ENCODE measurements at regions not wholly inside any gene's neighbourhood (a gene's known extent, or its start where the extent isn't known, plus 50 kb on each side); places are given as distances from the start of the nearest gene placed in this dataset.

- no peaks in the 10 kb centered on the region for H3K27me3 ChIP-seq (ENCODE audit: insufficient read depth, poor library complexity, severe bottlenecking)
- no peak for DNase-seq (ENCODE audit: low spot score)
- H3K9me3 ChIP-seq (ENCODE audit: severe bottlenecking) = no peaks in the 10 kb centered on the region
- H3K36me3 ChIP-seq (ENCODE audit: low read depth) = no peaks in the 10 kb centered on the region
- ATAC-seq (ENCODE audit: low read depth) = no peak
- no peaks in the 10 kb centered on the region for H3K4me1 ChIP-seq (ENCODE audit: insufficient read depth, poor library complexity, severe bottlenecking)
- no peak overlapping the region for H3K27ac ChIP-seq (ENCODE audit: poor library complexity, severe bottlenecking)
- no peak overlapping the region for H3K4me3 ChIP-seq (ENCODE audit: severe bottlenecking)
- no peak for TF ChIP-seq CTCF (IDR thresholded peaks at IDR 0.05; ENCODE audit: poor library complexity, severe bottlenecking)
These were observed 197.8 kb upstream of the SORCS1 start for GRCh38 chr10:107362306-107362705.

- Histone ChIP-seq H3K27me3 (ENCODE audit: insufficient read depth, poor library complexity, severe bottlenecking) (no peaks in the 10 kb centered on the region), H3K4me1 (ENCODE audit: insufficient read depth, poor library complexity, severe bottlenecking) (no peaks in the 10 kb centered on the region), H3K27ac (ENCODE audit: poor library complexity, severe bottlenecking) (no peak overlapping the region), H3K9me3 (ENCODE audit: severe bottlenecking) (no peaks in the 10 kb centered on the region), H3K36me3 (ENCODE audit: low read depth) (no peaks in the 10 kb centered on the region), H3K4me3 (ENCODE audit: severe bottlenecking) (no peak overlapping the region)
- no peak for TF ChIP-seq CTCF (IDR thresholded peaks at IDR 0.05; ENCODE audit: poor library complexity, severe bottlenecking)
- no peak for DNase-seq (ENCODE audit: low spot score)
- no peak for ATAC-seq (ENCODE audit: low read depth)
These were observed 192.5 kb upstream of the SORCS1 start for GRCh38 chr10:107357033-107357432.

GRCh38 chr10:107356396-107356795, 191.9 kb upstream of the SORCS1 start:
- no peak overlapping the region for H3K4me3 ChIP-seq (ENCODE audit: severe bottlenecking)
- ATAC-seq (ENCODE audit: low read depth) (no peak), DNase-seq (ENCODE audit: low spot score) (no peak)
- H3K27ac ChIP-seq (ENCODE audit: poor library complexity, severe bottlenecking) = no peak overlapping the region
- H3K9me3 ChIP-seq (ENCODE audit: severe bottlenecking) = no peaks in the 10 kb centered on the region
- TF ChIP-seq CTCF (IDR thresholded peaks at IDR 0.05; ENCODE audit: poor library complexity, severe bottlenecking) = no peak
- H3K4me1 ChIP-seq (ENCODE audit: insufficient read depth, poor library complexity, severe bottlenecking) = no peaks in the 10 kb centered on the region
- no peaks in the 10 kb centered on the region for H3K36me3 ChIP-seq (ENCODE audit: low read depth)
- H3K27me3 ChIP-seq (ENCODE audit: insufficient read depth, poor library complexity, severe bottlenecking) = no peaks in the 10 kb centered on the region

GRCh38 chr10:107342711-107343110, 178.2 kb upstream of the SORCS1 start:
- H3K27me3 ChIP-seq (ENCODE audit: insufficient read depth, poor library complexity, severe bottlenecking) = no peaks in the 10 kb centered on the region
- no peaks in the 10 kb centered on the region for H3K4me1 ChIP-seq (ENCODE audit: insufficient read depth, poor library complexity, severe bottlenecking)
- no peak for TF ChIP-seq CTCF (IDR thresholded peaks at IDR 0.05; ENCODE audit: poor library complexity, severe bottlenecking)
- no peaks in the 10 kb centered on the region for H3K36me3 ChIP-seq (ENCODE audit: low read depth)
- DNase-seq (ENCODE audit: low spot score) (no peak), ATAC-seq (ENCODE audit: low read depth) (no peak)
- H3K27ac ChIP-seq (ENCODE audit: poor library complexity, severe bottlenecking) = no peak overlapping the region
- H3K4me3 ChIP-seq (ENCODE audit: severe bottlenecking) = no peak overlapping the region
- no peaks in the 10 kb centered on the region for H3K9me3 ChIP-seq (ENCODE audit: severe bottlenecking)

GRCh38 chr10:107341281-107341680, 176.8 kb upstream of the SORCS1 start:
- Histone ChIP-seq H3K4me1 (ENCODE audit: insufficient read depth, poor library complexity, severe bottlenecking) (no peaks in the 10 kb centered on the region), H3K36me3 (ENCODE audit: low read depth) (no peaks in the 10 kb centered on the region), H3K27me3 (ENCODE audit: insufficient read depth, poor library complexity, severe bottlenecking) (no peaks in the 10 kb centered on the region), H3K27ac (ENCODE audit: poor library complexity, severe bottlenecking) (no peak overlapping the region), H3K4me3 (ENCODE audit: severe bottlenecking) (no peak overlapping the region), H3K9me3 (ENCODE audit: severe bottlenecking) (no peaks in the 10 kb centered on the region)
- ATAC-seq (ENCODE audit: low read depth) (no peak), DNase-seq (ENCODE audit: low spot score) (no peak)
- no peak for TF ChIP-seq CTCF (IDR thresholded peaks at IDR 0.05; ENCODE audit: poor library complexity, severe bottlenecking)
